SK-N-MC (cell line): ENCODE measurements at regions not wholly inside any gene's neighbourhood (a gene's known extent, or its start where the extent isn't known, plus 50 kb on each side); places are given as distances from the start of the nearest gene placed in this dataset.

Source experiments
- DNase-seq: peaks from one replicate; pipeline ENCODE4 v3.0.0-alpha.2; 2011; ENCODE audit warnings: low read depth, low spot score
- H3K27ac ChIP-seq: fragments of 200-600 bp; sonication (generic); 2 replicates; pipeline ENCODE4 v1.5.1; 2016; ENCODE audit warnings: mixed run types
- H3K36me3 ChIP-seq: fragments of 200-600 bp; sonication (generic); 2 replicates; pipeline ENCODE4 v1.6.1; 2017; ENCODE audit warnings: antibody characterized with exemption, low read length, mixed read lengths; ENCODE audit not compliant: insufficient read depth
- H3K4me3 ChIP-seq: fragments of 200-600 bp; sonication (generic); 2 replicates; pipeline ENCODE4 v1.5.1; 2016
- H3K9ac ChIP-seq: fragments of 200-600 bp; sonication (generic); 2 replicates; pipeline ENCODE4 v1.8.0; 2017; ENCODE audit warnings: mixed run types, mixed read lengths; ENCODE audit not compliant: insufficient read length
- H3K9me3 ChIP-seq: fragments of 200-600 bp; sonication (generic); 2 replicates; pipeline ENCODE4 v1.6.1; 2017; ENCODE audit warnings: low read depth, mild to moderate bottlenecking, antibody characterized with exemption, low read length, moderate library complexity, mixed read lengths
- EZH2 ChIP-seq: fragments of 200-600 bp; sonication (generic); IDR thresholded peaks from one replicate; pipeline ENCODE4 v1.6.1; 2017; ENCODE audit warnings: antibody characterized with exemption
- FOXP2 ChIP-seq: optimal IDR thresholded peaks from 2 replicates; pipeline ENCODE3; 2011; ENCODE audit warnings: mild to moderate bottlenecking, moderate library complexity; ENCODE audit not compliant: insufficient read depth; ENCODE audit errors: extremely low read length, control extremely low read depth
- POLR2AphosphoS5 ChIP-seq: IDR thresholded peaks from 2 replicates; pipeline ENCODE4 v1.6.1; 2012; ENCODE audit warnings: mild to moderate bottlenecking, low read depth, low read length, borderline replicate concordance

DNA sequence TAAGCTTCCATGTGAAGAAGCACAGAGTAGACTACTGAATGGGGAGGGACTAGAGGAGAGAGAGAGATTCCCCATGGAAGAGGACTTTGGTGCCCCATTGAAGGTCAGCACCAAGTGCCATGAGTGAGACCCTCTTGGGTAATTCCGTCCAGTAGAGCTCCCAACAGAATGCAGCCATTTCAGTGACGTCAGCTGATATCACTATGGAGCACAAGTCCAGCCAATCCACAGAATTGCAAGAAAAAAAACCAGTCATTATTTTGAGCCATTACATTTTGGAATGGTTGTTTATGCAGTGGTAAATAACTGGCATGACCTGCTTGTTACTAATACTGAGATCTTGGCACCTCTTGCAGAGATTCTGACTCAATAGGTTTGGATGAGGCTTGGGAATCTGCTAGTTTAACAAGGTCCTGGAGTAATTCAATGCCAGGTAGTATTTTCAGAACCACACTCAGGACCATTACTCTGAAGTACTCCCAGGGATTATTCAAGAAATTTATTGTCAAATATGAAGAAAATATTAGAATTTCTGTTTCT lies 52.6 kb upstream of the SP8 start:
- DNase-seq: no peak
- no peak overlapping the region for H3K4me3 ChIP-seq
- no peaks in the 10 kb centered on the region; the same call in 1 of the 2 replicates for H3K9me3 ChIP-seq
- H3K27ac ChIP-seq: no peak overlapping the region
- H3K9ac ChIP-seq: no peak overlapping the region
- no peaks in the 10 kb centered on the region for H3K36me3 ChIP-seq
- TF ChIP-seq EZH2: no peak
- TF ChIP-seq FOXP2: no peak
- no peak for TF ChIP-seq POLR2AphosphoS5

DNA sequence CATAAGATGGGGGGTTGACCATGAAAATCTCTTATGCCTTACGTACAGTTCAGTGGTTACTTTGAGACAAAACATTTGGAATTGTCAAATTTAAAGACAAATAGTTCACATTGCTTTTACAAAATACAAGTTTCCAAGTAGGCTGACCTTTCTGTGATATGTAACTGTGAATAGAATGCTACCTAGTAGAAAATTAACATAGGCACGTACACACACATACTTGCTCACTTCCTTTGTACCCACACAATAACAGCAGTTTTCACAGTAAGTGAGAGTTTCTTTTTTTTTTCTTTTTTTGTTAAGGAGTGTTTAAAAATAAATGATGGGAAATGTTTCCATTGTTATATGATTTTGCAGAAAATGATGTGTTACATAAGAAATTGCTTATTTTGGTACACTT lies 53.3 kb upstream of the SP8 start:
- TF ChIP-seq FOXP2 (no peak), EZH2 (no peak), POLR2AphosphoS5 (no peak)
- Histone ChIP-seq H3K36me3 (no peaks in the 10 kb centered on the region), H3K4me3 (no peak overlapping the region), H3K9me3 (no peaks in the 10 kb centered on the region), H3K9ac (no peak overlapping the region), H3K27ac (no peak overlapping the region)
- DNase-seq: no peak

DNA sequence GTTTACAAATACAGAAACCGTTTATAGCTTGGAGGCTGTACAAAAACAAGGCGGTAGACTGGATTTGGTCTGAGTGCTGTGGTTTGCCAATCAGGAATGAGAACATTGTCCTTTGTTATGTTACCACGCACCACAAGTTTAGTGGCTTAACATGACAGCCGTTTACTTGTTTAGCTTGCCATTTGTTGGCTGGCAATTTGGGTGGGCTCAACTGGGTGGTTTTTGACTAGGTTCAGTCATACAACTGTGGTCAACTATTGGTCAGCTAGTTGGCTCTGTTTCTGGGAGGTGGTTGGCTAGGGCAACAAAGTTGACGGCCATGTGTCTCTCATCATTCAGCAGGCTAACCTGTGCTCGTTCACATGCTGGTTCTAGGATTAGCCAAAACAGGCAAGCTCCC lies 60.1 kb upstream of the SP8 start:
- TF ChIP-seq FOXP2 (no peak), EZH2 (no peak), POLR2AphosphoS5 (no peak)

DNA sequence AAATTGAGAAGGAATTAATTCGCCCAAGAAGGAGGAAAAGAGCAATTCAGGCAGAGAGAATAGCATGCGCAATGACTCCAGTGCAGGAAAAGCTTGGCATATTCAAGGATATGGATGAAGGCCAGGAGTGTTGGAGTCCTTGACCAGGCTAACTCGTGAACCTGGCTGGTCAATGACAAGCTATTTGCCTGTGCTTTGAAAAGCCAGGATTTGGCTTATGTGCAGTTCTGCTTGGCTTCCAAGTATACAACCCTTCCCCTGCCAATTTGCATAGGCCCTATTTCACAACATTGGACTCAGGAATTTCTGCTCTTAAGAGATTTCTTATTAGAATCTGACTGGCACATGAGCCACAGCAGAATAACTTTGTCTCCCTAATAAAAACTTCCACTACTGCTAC lies 72.3 kb upstream of the SP8 start:
- H3K9ac ChIP-seq: no peak overlapping the region
- no peaks in the 10 kb centered on the region for H3K36me3 ChIP-seq
- no peak overlapping the region for H3K27ac ChIP-seq
- TF ChIP-seq POLR2AphosphoS5 (no peak), FOXP2 (no peak), EZH2 (no peak)
- no peaks in the 10 kb centered on the region for H3K9me3 ChIP-seq
- no peak for DNase-seq
- no peak overlapping the region for H3K4me3 ChIP-seq

More for the DNA sequence above, 60.1 kb upstream of the SP8 start:
- Histone ChIP-seq H3K4me3 (no peak overlapping the region), H3K9ac (no peak overlapping the region), H3K9me3 (no peaks in the 10 kb centered on the region), H3K27ac (no peak overlapping the region), H3K36me3 (no peaks in the 10 kb centered on the region)
- DNase-seq: no peak

DNA sequence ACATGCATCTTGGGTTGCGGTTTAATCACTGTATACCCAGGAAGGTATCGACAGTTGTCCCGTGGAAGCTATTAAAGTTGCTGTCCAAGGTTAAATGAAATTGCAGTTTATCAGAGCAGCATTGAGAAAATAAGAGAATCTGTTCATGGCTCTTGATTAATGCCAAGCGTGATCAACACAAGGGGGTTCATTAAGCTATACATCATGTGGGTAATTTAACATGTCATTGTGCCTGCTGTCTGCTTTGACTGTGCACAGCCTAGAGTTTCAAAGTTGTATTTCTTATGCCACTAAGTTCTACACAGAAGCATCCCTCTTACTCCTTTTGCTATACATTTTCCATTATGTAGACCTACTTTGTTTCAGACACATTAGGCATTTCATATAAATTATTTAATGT lies 74.8 kb upstream of the SP8 start:
- no peak overlapping the region for H3K9ac ChIP-seq

DNA sequence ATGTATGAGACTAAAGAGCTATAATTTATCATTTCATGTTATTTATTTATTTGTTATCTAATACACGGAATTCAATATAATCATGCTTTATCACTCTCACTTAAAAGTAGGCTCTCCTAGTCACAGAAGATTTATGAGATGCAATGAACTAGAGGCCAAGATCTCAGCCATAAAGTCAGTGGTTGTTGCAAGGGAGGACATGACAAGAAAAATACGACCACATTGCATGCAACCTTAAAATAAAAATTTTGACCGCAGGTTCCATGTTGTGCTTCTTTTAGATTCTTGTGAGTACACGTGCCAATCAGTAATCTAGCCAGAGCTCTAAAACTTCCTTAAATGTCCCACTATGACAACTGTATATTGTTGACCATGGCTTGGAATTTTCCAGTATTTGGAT lies 75.9 kb upstream of the SP8 start:
- DNase-seq: no peak
- H3K36me3 ChIP-seq: no peaks in the 10 kb centered on the region
- H3K4me3 ChIP-seq: no peak overlapping the region
- H3K27ac ChIP-seq: no peak overlapping the region
- no peak for TF ChIP-seq EZH2
- no peak for TF ChIP-seq FOXP2
- TF ChIP-seq POLR2AphosphoS5: no peak
- H3K9ac ChIP-seq: no peak overlapping the region
- H3K9me3 ChIP-seq: no peaks in the 10 kb centered on the region

More for the DNA sequence above, 74.8 kb upstream of the SP8 start:
- no peaks in the 10 kb centered on the region for H3K9me3 ChIP-seq
- no peak overlapping the region for H3K27ac ChIP-seq
- no peaks in the 10 kb centered on the region for H3K36me3 ChIP-seq
- no peak for DNase-seq
- H3K4me3 ChIP-seq: no peak overlapping the region
- TF ChIP-seq POLR2AphosphoS5: no peak
- no peak for TF ChIP-seq EZH2
- TF ChIP-seq FOXP2: no peak

DNA sequence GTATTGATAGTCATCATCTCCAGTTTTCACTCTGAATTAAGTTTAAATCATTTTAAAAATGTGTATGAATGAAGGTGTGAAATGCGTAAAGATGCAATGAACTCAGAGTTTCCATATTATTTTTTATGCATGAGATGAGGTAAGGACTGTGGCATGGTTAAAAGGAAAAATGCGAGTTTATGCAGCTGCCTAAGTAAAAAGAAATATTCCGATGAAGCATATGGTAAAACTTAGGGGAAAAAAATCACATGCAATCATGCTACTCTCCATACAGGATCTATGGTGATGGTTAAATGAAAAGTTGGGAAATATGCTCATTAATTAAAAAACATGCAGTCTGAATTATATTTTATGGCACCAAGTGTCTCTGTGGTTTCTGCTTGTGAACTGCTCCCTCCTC lies 77.5 kb upstream of the SP8 start:
- DNase-seq: no peak
- H3K36me3 ChIP-seq: no peaks in the 10 kb centered on the region
- no peak overlapping the region for H3K9ac ChIP-seq
- H3K9me3 ChIP-seq: no peaks in the 10 kb centered on the region
- no peak for TF ChIP-seq FOXP2
- no peak for TF ChIP-seq POLR2AphosphoS5
- TF ChIP-seq EZH2: no peak
- H3K4me3 ChIP-seq: no peak overlapping the region
- no peak overlapping the region for H3K27ac ChIP-seq

DNA sequence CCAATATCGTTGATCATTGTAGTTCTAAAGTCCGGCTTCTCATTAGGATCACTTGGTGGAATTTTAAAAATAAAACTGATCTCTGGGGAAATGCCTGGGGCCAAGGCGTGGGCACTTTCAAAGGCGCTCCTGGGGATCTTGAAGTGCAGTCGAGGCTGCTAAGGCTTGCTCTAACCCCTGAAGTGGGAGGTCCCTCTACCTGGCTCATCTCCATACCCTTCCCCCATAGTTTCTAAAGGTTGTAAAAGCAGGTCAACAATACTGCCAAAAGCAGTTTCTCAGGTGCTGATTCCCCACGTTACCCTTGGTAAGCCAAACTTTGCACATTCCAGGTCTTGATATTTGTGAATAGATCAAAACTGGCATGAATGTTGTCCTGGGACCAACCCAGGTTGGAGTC lies 79.0 kb upstream of the SP8 start:
- no peak for TF ChIP-seq POLR2AphosphoS5
- no peak for TF ChIP-seq EZH2
- TF ChIP-seq FOXP2: no peak
- H3K27ac ChIP-seq: no peak overlapping the region
- H3K4me3 ChIP-seq: no peak overlapping the region
- no peak for DNase-seq
- no peaks in the 10 kb centered on the region for H3K36me3 ChIP-seq
- H3K9ac ChIP-seq: no peak overlapping the region
- H3K9me3 ChIP-seq: no peaks in the 10 kb centered on the region

DNA sequence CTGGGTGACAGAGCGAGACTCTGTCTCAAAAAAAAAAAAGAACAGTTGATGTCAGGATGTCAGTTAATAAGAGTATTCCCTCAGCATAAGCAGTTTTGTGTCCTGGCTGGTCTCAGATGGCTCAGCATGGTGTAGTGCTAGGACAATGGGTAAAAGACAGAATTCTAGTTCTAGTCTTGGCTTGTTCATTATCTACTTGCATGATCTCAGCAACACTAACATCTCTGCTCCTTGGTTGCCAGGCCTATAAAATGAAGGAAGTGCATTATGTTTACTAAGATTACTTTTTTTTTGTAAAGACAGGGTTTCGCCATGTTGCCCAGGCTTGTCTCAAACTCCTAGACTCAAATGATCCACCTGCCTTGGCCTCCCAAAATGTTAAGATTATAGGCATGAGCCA lies 84.3 kb upstream of the SP8 start:
- Histone ChIP-seq H3K9me3 (no peaks in the 10 kb centered on the region), H3K27ac (no peak overlapping the region), H3K4me3 (no peak overlapping the region), H3K36me3 (no peaks in the 10 kb centered on the region), H3K9ac (no peak overlapping the region)
- TF ChIP-seq POLR2AphosphoS5 (no peak), EZH2 (no peak), FOXP2 (no peak)
- no peak for DNase-seq

DNA sequence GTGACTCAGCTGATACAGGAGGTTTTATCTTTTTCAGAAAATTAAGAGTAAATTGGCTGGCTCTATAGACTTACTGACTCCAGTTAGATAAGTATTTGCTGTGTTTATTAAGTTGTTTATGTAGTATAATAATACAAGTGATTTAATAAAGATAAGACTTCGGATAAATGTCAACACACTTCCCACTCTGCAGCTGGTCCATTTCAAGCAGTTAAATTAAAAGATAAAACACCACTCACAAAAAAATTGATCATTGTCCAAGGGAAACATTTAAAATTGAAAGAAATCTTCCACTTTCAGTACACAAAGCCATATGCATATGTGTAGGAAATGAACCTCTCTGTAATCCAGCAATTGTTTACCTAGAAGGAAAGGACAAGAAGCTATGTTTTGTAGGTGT lies 106.1 kb upstream of the SP8 start:
- TF ChIP-seq EZH2 (no peak), FOXP2 (no peak), POLR2AphosphoS5 (no peak)
- Histone ChIP-seq H3K9me3 (no peaks in the 10 kb centered on the region), H3K36me3 (no peaks in the 10 kb centered on the region), H3K4me3 (no peak overlapping the region), H3K9ac (no peak overlapping the region), H3K27ac (no peak overlapping the region)
- DNase-seq: no peak
